K562 (cell line): ENCODE measurements at regions not wholly inside any gene's neighbourhood (a gene's known extent, or its start where the extent isn't known, plus 50 kb on each side); places are given as distances from the start of the nearest gene placed in this dataset.

Experiments used
- ATAC-seq: fragments of 200-7000 bp; cut with Tn5 transposase; 3 replicates; pipeline ENCODE4 v1.9.1; 2020; ENCODE audit warnings: moderate library complexity
- BruUV-seq: library from RNA; stranded (reverse); fragments of 400-500 nt; replicated peaks from 2 replicates; lab custom pipeline; 2021; lab: Mats Ljungman, UMichigan
- CTCF ChIA-PET: fragments of 300-600 bp; formaldehyde crosslinking; extraction: SDS; loops from one replicate; lab custom pipeline; 2021; ENCODE audit warnings: low intra/inter-chr PET ratio; lab: Yijun Ruan, JAX
- POLR2A ChIA-PET: fragments of 300-600, 350-650 bp; sonication (Branson Sonifier 250); formaldehyde crosslinking; extraction: SDS; loops from one replicate; lab custom pipeline; 2021; ENCODE audit warnings: antibody characterized with exemption, inconsistent platforms; lab: Yijun Ruan, JAX
- DNase-seq, 4 experiments: peaks; one replicate each; pipeline versions ENCODE4 v3.0.0 to v3.0.0-alpha.2; 2011 to 2018; ENCODE audit warnings: low spot score in 3 of 4, mixed read lengths in 3 of 4; ENCODE audit errors: extremely low read depth in 1 of 4
- FAIRE-seq: peaks from 2 replicates; lab custom pipeline; 2011; peaks lifted over from hg19 to GRCh38; lab: Jason Lieb, UNC
- H2AFZ ChIP-seq: 2 replicates; pipeline ENCODE4 v1.6.0; 2011; ENCODE audit warnings: low read depth, low read length, control low read depth, inconsistent platforms
- H3K27ac ChIP-seq: fragments of 200-600 bp; 3 replicates; pipeline ENCODE4 v1.8.0; 2011; ENCODE audit warnings: low read depth, mild to moderate bottlenecking, control low read depth, inconsistent platforms, low read length, moderate library complexity, mixed read lengths; ENCODE audit errors: extremely low read depth
- H3K27me3 ChIP-seq, 2 experiments: fragments of 300-600 bp in 1 of 2; 2 replicates in 1 of 2; 3 replicates in 1 of 2; pipeline versions ENCODE4 v1.6.0 to v1.8.0; 2011; ENCODE audit warnings: inconsistent platforms in 2 of 2, low read length in 2 of 2, mild to moderate bottlenecking in 1 of 2, mixed read lengths in 1 of 2, moderate library complexity in 1 of 2; ENCODE audit not compliant: control insufficient read depth in 2 of 2, insufficient read depth in 2 of 2
- H3K36me3 ChIP-seq: fragments of 300-600 bp; 3 replicates; pipeline ENCODE4 v1.8.0; 2011; ENCODE audit warnings: mild to moderate bottlenecking, low read length, inconsistent platforms; ENCODE audit not compliant: control insufficient read depth, insufficient read depth
- H3K4me1 ChIP-seq, 2 experiments: fragments of 200-600 bp in 1 of 2; replicated peaks in 1 of 2; 2 replicates in 1 of 2; 3 replicates in 1 of 2; pipeline versions ENCODE4 v1.5.1 to v1.8.0; 2011; ENCODE audit warnings: inconsistent platforms in 2 of 2, low read length in 2 of 2, mild to moderate bottlenecking in 1 of 2, mixed read lengths in 1 of 2, moderate library complexity in 1 of 2; ENCODE audit not compliant: control insufficient read depth in 2 of 2, insufficient read depth in 2 of 2
- H3K4me2 ChIP-seq: 2 replicates; pipeline ENCODE4 v1.6.1; 2011; ENCODE audit warnings: low read length, control low read depth, inconsistent platforms, mixed read lengths; ENCODE audit not compliant: insufficient read depth
- H3K4me3 ChIP-seq: fragments of 200-600 bp; sonication (generic), shearing (Covaris generic); 2 replicates; pipeline ENCODE4 v1.5.1; 2016; ENCODE audit warnings: control low read depth, inconsistent platforms
- H3K79me2 ChIP-seq: fragments of 200-600 bp; 3 replicates; pipeline ENCODE4 v1.8.0; 2011; ENCODE audit warnings: low read length, inconsistent platforms; ENCODE audit not compliant: control insufficient read depth, insufficient read depth
- H3K9ac ChIP-seq, 2 experiments: 2 replicates each; pipeline versions ENCODE4 v1.6.0 to v1.6.1; 2011; ENCODE audit warnings: low read depth in 2 of 2, low read length in 2 of 2, control low read depth in 1 of 2, inconsistent platforms in 1 of 2, mild to moderate bottlenecking in 1 of 2, mixed read lengths in 1 of 2; ENCODE audit not compliant: insufficient read depth in 1 of 2
- H3K9me1 ChIP-seq: one replicate; pipeline ENCODE4 v1.6.0; 2011; ENCODE audit warnings: inconsistent platforms, mild to moderate bottlenecking, low read length, moderate library complexity; ENCODE audit not compliant: control insufficient read depth, insufficient read depth
- H3K9me3 ChIP-seq: replicated peaks from 2 replicates; pipeline ENCODE4 v1.5.1; 2011; ENCODE audit warnings: low read depth, low read length, inconsistent platforms; ENCODE audit not compliant: control insufficient read depth, insufficient read depth
- H4K20me1 ChIP-seq: replicated peaks from 2 replicates; pipeline ENCODE4 v1.6.1; 2011; ENCODE audit warnings: low read length, inconsistent platforms, mixed read lengths; ENCODE audit not compliant: control insufficient read depth, insufficient read depth
- BHLHE40 ChIP-seq: IDR thresholded peaks from 2 replicates; pipeline ENCODE4 v1.6.1; 2011; ENCODE audit warnings: low read length, improper control_type of control experiment
- CC2D1A ChIP-seq: fragments of 450-650 bp; IDR thresholded peaks from 2 replicates; pipeline ENCODE4 v1.6.1; 2017; ENCODE audit warnings: mild to moderate bottlenecking
- CHD4 ChIP-seq: fragments of 200-600 bp; sonication (generic); IDR thresholded peaks from 3 replicates; pipeline ENCODE4 v1.6.1; 2012; ENCODE audit warnings: low read depth, mild to moderate bottlenecking, mixed read lengths, low read length, inconsistent platforms; ENCODE audit not compliant: insufficient read depth, insufficient replicate concordance, poor library complexity, severe bottlenecking
- DACH1 ChIP-seq: fragments of 450-650 bp; IDR thresholded peaks from 2 replicates; pipeline ENCODE4 v1.6.1; 2018; ENCODE audit not compliant: partially characterized antibody
- KLF16 ChIP-seq: IDR thresholded peaks from 2 replicates; pipeline ENCODE4 v1.6.1; 2016; ENCODE audit warnings: antibody characterized with exemption
- RCOR1 ChIP-seq, 2 experiments: IDR thresholded peaks; 2 replicates each; pipeline ENCODE4 v1.6.1; 2012; ENCODE audit warnings: low read depth in 2 of 2, low read length in 2 of 2, borderline replicate concordance in 1 of 2, improper control_type of control experiment in 1 of 2
- STAG1 ChIP-seq: sonication (generic); formaldehyde crosslinking; IDR thresholded peaks from 2 replicates; pipeline ENCODE4 v1.5.0; 2020; ENCODE audit warnings: missing genetic modification reagents, borderline replicate concordance
- TCF3 ChIP-seq: sonication (generic); formaldehyde crosslinking; IDR thresholded peaks from 2 replicates; pipeline ENCODE4 v1.4.0; 2020; ENCODE audit warnings: mild to moderate bottlenecking, missing genetic modification reagents
- ZNF146 ChIP-seq: IDR thresholded peaks from one replicate; pipeline ENCODE4 v1.6.1; 2018; ENCODE audit warnings: missing compliant biosample characterization; ENCODE audit not compliant: unreplicated experiment
- ZNF589 ChIP-seq: fragments of 200-800 bp; sonication (Bioruptor generic); IDR thresholded peaks from 2 replicates; pipeline ENCODE4 v1.6.1; 2016; ENCODE audit warnings: low read depth, missing genetic modification characterization, missing compliant biosample characterization
- WGBS: fragments of 100-300 bp; shearing (Covaris generic); methylation state at CpG from one replicate; pipeline ENCODE4 v1.1.6; 2016; ENCODE audit warnings: low coverage, mixed read lengths; ENCODE audit not compliant: insufficient coverage; ENCODE audit errors: missing lambda C conversion rate; 5-methylcytosine and 5-hydroxymethylcytosine counted together
- in situ Hi-C: fragments of 300-500 bp; cut with MboI; formaldehyde crosslinking; loops from 4 replicates; pipeline ENCODE4 v1.15.0; 2018; ENCODE audit warnings: inconsistent platforms, mixed read lengths
- intact Hi-C: fragments of 100-400 bp; cut with micrococcal nuclease; formaldehyde crosslinking; loops from 2 replicates; pipeline ENCODE4 v1.14.2; 2022
- TF ChIP-seq, protein P1 (sequence below): fragments of 450-650 bp; IDR thresholded peaks from 2 replicates; pipeline ENCODE4 v1.6.1; 2017; ENCODE audit warnings: antibody characterized with exemption, mild to moderate bottlenecking
- TF ChIP-seq, protein P2 (sequence below): IDR thresholded peaks from 2 replicates; pipeline ENCODE4 v1.6.1; 2011; ENCODE audit warnings: borderline replicate concordance, low read depth, mild to moderate bottlenecking, moderate library complexity, low read length; ENCODE audit not compliant: insufficient read depth, poor library complexity, severe bottlenecking
- TF ChIP-seq, protein P3 (sequence below): IDR thresholded peaks from 2 replicates; pipeline ENCODE4 v1.6.1; 2014; ENCODE audit warnings: antibody characterized with exemption

DNA sequence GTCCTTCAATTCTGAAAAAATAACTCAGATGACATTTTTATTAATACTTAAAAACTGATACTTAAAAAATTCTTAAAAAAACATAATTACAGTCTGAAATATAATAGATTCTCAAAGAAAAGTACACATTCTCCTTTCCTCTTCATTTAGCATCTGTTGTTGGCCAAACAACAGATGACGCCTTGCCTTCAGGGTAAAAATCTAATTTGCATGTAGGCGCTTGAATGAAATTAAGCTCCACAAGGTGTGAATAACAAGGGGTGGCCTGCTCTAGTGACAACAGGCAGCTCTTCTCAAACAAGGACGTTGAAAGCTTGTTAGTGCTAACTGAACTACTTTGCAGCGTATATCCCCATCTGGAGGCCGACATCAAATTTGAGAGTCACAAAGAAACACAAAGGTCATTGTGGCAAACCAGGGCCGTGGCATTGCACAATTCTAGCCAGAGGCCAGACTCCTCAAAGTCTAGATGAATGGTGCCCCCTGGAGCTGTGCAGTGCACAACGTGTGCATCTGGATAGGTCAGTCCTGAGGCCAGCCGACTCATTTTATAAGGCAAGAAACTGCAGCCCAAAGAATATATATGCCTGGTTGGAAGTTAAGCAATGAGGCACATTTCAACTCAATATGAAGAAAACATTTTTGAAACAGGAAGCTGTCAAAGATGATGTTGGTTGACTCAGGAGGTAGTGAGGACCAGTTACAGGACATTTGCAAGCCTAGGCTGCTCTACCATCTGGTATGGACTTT is 459.2 kb upstream of the RUNX1 start:
- 31% methylated on average over 8 of the region's 8 CpGs for WGBS
- Histone ChIP-seq H3K4me3 (no peak overlapping the region), H4K20me1 (no peaks in the 10 kb centered on the region), H2AFZ (0 out of 2 replicates have a peak overlapping the region, but pooled peaks have one; percentile 2), H3K4me2 (no peak overlapping the region), H3K36me3 (no peaks in the 10 kb centered on the region), H3K9me1 (no peaks in the 10 kb centered on the region), H3K27me3 (no peaks in the 10 kb centered on the region; a peak in 1 of 5 replicates), H3K9me3 (no peaks in the 10 kb centered on the region), H3K4me1 (peaks cover 3 to 43% of the 10 kb centered on the region in 2 experiments; a peak in 4 of 5 replicates), H3K9ac (no peak overlapping the region), H3K27ac (no peak overlapping the region), H3K79me2 (no peaks in the 10 kb centered on the region)
- peak; percentile 96 for ATAC-seq
- CTCF ChIA-PET = interaction anchor here (1.8 kb wide), 1 partner anchor 763 kb away, joined by 8 read pairs; no protein-coding TSS in a partner anchor
- intact Hi-C loops (loop anchor here (1.0 to 10.0 kb wide), 8 partner anchors 71 to 816 kb away; no protein-coding TSS in a partner anchor), in situ Hi-C loops (no loop called here)
- POLR2A ChIA-PET = interaction anchor here (0.5 to 1.8 kb wide), 7 partner anchors 24 to 620 kb away, joined by 3 to 10 read pairs (median 3); no protein-coding TSS in a partner anchor
- no TSS peak for BruUV-seq
- DNase-seq = peak; percentile 35 to 84 (median 51)
- FAIRE-seq = peak; percentile 90
- peak; percentile 79; the same call in 1 of the 2 replicates for TF ChIP-seq CC2D1A
- no peak for TF ChIP-seq ZNF146 (CRISPR knock-in tag)
- TF ChIP-seq, protein P1, sequence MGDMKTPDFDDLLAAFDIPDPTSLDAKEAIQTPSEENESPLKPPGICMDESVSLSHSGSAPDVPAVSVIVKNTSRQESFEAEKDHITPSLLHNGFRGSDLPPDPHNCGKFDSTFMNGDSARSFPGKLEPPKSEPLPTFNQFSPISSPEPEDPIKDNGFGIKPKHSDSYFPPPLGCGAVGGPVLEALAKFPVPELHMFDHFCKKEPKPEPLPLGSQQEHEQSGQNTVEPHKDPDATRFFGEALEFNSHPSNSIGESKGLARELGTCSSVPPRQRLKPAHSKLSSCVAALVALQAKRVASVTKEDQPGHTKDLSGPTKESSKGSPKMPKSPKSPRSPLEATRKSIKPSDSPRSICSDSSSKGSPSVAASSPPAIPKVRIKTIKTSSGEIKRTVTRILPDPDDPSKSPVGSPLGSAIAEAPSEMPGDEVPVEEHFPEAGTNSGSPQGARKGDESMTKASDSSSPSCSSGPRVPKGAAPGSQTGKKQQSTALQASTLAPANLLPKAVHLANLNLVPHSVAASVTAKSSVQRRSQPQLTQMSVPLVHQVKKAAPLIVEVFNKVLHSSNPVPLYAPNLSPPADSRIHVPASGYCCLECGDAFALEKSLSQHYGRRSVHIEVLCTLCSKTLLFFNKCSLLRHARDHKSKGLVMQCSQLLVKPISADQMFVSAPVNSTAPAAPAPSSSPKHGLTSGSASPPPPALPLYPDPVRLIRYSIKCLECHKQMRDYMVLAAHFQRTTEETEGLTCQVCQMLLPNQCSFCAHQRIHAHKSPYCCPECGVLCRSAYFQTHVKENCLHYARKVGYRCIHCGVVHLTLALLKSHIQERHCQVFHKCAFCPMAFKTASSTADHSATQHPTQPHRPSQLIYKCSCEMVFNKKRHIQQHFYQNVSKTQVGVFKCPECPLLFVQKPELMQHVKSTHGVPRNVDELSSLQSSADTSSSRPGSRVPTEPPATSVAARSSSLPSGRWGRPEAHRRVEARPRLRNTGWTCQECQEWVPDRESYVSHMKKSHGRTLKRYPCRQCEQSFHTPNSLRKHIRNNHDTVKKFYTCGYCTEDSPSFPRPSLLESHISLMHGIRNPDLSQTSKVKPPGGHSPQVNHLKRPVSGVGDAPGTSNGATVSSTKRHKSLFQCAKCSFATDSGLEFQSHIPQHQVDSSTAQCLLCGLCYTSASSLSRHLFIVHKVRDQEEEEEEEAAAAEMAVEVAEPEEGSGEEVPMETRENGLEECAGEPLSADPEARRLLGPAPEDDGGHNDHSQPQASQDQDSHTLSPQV = 0 out of 2 replicates have a peak, but pooled peaks have one; percentile 34
- peak; percentile 46; the same call in 1 of the 2 replicates for TF ChIP-seq BHLHE40
- peak; percentile 52 for TF ChIP-seq DACH1
- TF ChIP-seq TCF3 = peak; percentile 27; the same call in 1 of the 2 replicates
- TF ChIP-seq ZNF589 = peak; percentile 27; the same call in 1 of the 2 replicates
- TF ChIP-seq, protein P2, sequence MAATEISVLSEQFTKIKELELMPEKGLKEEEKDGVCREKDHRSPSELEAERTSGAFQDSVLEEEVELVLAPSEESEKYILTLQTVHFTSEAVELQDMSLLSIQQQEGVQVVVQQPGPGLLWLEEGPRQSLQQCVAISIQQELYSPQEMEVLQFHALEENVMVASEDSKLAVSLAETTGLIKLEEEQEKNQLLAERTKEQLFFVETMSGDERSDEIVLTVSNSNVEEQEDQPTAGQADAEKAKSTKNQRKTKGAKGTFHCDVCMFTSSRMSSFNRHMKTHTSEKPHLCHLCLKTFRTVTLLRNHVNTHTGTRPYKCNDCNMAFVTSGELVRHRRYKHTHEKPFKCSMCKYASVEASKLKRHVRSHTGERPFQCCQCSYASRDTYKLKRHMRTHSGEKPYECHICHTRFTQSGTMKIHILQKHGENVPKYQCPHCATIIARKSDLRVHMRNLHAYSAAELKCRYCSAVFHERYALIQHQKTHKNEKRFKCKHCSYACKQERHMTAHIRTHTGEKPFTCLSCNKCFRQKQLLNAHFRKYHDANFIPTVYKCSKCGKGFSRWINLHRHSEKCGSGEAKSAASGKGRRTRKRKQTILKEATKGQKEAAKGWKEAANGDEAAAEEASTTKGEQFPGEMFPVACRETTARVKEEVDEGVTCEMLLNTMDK = peak; percentile 24
- TF ChIP-seq CHD4 = no peak
- TF ChIP-seq RCOR1 (IDR thresholded peaks at IDR 0.05; ENCODE audit: borderline replicate concordance in 1 of 2, low read depth in 2 of 2, low read length in 2 of 2) = peak in 1 of 2 experiments; percentile 79; a peak in 2 of 4 replicates
- TF ChIP-seq KLF16 = 0 out of 2 replicates have a peak, but pooled peaks have one; percentile 3
- TF ChIP-seq STAG1 = peak; percentile 80
- TF ChIP-seq, protein P3, sequence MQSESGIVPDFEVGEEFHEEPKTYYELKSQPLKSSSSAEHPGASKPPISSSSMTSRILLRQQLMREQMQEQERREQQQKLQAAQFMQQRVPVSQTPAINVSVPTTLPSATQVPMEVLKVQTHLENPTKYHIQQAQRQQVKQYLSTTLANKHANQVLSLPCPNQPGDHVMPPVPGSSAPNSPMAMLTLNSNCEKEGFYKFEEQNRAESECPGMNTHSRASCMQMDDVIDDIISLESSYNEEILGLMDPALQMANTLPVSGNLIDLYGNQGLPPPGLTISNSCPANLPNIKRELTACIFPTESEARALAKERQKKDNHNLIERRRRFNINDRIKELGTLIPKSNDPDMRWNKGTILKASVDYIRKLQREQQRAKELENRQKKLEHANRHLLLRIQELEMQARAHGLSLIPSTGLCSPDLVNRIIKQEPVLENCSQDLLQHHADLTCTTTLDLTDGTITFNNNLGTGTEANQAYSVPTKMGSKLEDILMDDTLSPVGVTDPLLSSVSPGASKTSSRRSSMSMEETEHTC = no peak
